AG04449 (cell line): ENCODE measurements at regions not wholly inside any gene's neighbourhood (a gene's known extent, or its start where the extent isn't known, plus 50 kb on each side); places are given as distances from the start of the nearest gene placed in this dataset.

Experiments
- CTCF ChIA-PET: fragments of 350-600 bp; formaldehyde crosslinking; extraction: SDS; loops from one replicate; lab custom pipeline; 2021; ENCODE audit warnings: antibody characterized with exemption; lab: Yijun Ruan, JAX
- POLR2A ChIA-PET: fragments of 400-600, 350-600 bp; formaldehyde crosslinking; extraction: SDS; loops from one replicate; lab custom pipeline; 2020; ENCODE audit warnings: antibody characterized with exemption, inconsistent platforms; lab: Yijun Ruan, JAX
- DNase-seq: peaks from one replicate; pipeline ENCODE4 v3.0.0-alpha.2; 2010; ENCODE audit warnings: low read depth, low spot score
- H3K4me3 ChIP-seq: 2 replicates; pipeline ENCODE4 v1.5.1; 2011; ENCODE audit warnings: low read depth, mild to moderate bottlenecking, control low read depth, low read length
- CTCF ChIP-seq: IDR thresholded peaks from one replicate; pipeline ENCODE4 v1.5.1; 2011; ENCODE audit warnings: mild to moderate bottlenecking, moderate library complexity, low read length, control low read depth, inconsistent platforms; ENCODE audit not compliant: insufficient read depth; ENCODE audit errors: missing control alignments

- H3K4me3 ChIP-seq, result no peak overlapping the region
- POLR2A ChIA-PET, result no interaction called here
- DNase-seq, result no peak
- CTCF ChIA-PET, result no interaction called here
- no peak for TF ChIP-seq CTCF
These were observed 448.0 kb upstream of the SEMA3A start for GRCh38 chr7:84642611-84643010.

DNA sequence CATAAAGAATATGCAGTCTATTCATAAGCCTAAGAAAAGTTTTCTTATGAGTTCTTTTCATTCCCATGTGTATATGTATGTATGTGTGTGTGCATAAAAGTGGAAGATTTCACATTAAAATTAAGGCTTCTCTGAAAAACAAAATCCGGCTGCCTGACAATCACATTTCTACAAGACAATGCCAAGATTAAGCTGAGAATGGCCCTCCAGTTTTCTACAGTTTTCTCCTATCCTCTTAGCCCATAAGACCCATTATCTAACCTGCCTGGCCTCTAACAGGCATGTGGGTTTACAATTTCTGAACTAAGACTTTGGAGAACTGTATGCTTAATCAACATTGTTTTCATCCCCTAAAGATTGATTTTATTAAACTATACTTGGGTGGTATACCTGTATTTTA lies 446.0 kb upstream of the SEMA3A start:
- POLR2A ChIA-PET, result no interaction called here
- DNase-seq, result no peak
- CTCF ChIA-PET, result no interaction called here
- H3K4me3 ChIP-seq, result no peak overlapping the region
- TF ChIP-seq CTCF, result no peak

DNA sequence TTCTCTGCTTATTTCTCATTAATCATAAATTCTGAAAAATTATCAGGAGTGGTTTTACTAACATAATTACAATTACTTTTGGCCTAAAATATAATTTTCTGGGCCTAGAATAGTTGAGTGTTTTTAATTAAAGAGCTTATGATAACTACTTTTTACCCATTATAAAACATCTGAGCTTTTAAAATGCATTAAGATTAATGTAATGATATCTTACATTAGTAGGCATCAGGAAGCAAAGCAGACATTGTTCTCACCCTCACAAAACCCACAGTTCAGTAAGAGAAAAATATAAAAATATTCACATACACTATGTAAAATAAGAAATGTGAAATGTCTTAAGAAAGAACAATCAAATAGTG lies 443.7 kb upstream of the SEMA3A start:
- H3K4me3 ChIP-seq, result no peak overlapping the region
- ChIA-PET POLR2A (interaction anchor here (1.7 kb wide), 1 partner anchor 10 kb away, joined by 8 read pairs; no protein-coding TSS in a partner anchor), CTCF (interaction anchor here (1.4 kb wide), 1 partner anchor 702 kb away, joined by 4 read pairs; no protein-coding TSS in a partner anchor)
- no peak for DNase-seq
- no peak for TF ChIP-seq CTCF

DNA sequence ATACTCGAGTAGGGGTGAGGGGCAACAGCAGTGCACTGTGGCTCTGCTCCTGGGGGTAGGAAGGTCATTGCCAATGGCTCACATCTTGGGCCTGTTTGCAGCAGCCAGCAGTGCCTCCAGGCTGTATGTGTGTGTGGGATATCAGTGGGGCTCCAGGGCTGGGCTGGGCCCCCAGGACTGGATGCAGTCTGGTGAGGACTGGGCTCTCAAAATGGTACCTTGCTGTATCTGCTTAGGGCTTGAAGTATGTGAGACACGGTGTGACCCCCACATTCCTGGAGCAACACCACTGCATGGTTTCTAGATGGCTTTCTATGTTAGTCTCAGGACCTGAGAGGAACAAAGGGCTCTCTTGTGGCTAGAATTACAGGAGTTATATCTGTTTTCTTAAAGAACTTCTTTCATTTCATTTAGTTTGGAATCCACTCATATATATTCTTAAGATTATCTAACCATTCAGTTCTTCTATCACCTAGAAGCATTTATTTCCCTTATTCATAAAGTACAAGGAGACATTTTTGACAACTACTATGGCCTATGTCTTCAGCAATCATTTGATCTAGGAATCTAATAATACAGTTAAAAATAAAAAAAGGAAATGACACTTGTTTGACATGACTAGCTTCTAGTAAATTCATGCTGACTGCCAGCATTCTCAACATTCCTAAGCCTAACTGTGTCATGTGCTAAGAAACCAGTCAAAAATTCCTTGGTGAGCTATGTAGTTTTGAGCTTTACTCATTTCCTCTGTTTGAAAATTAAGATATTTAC lies 443.2 kb upstream of the SEMA3A start:
- no peak overlapping the region for H3K4me3 ChIP-seq
- CTCF ChIA-PET, result no interaction called here
- DNase-seq, result peak; percentile 62
- POLR2A ChIA-PET, result interaction anchor here (1.7 kb wide), 1 partner anchor 10 kb away, joined by 8 read pairs; no protein-coding TSS in a partner anchor
- TF ChIP-seq CTCF, result no peak

- DNase-seq, result no peak
- ChIA-PET CTCF (no interaction called here), POLR2A (no interaction called here)
- no peak for TF ChIP-seq CTCF
- H3K4me3 ChIP-seq, result no peak overlapping the region
These were observed 437.3 kb upstream of the SEMA3A start for GRCh38 chr7:84631913-84632312.

- ChIA-PET CTCF (no interaction called here), POLR2A (no interaction called here)
- no peak overlapping the region for H3K4me3 ChIP-seq
- no peak for DNase-seq
- no peak for TF ChIP-seq CTCF
These were observed 435.2 kb upstream of the SEMA3A start for GRCh38 chr7:84629640-84630318.
